ENCODE measurements at regions not wholly inside any gene's neighbourhood (a gene's known extent, or its start where the extent isn't known, plus 50 kb on each side); places are given as distances from the start of the nearest gene placed in this dataset.

GRCh38 chr5:67694810-67695191 lies 498.2 kb upstream of the CD180 start:
- no CpG with 5 or more reads among the region's 3 CpGs for WGBS (ENCODE audit: extremely low coverage, insufficient read length, low lambda C conversion rate)

More at GRCh38 chr5:67694810-67695191, 498.2 kb upstream of the CD180 start:
- no peak overlapping the region for H3T11ph ChIP-seq (ENCODE audit: low read length)
- no peak for TF ChIP-seq CTCF (conservative IDR thresholded peaks at IDR 0.05)
- no peaks in the 10 kb centered on the region for H3K4me1 ChIP-seq (ENCODE audit: insufficient read depth, low read length)
- no peak overlapping the region for H2BK120ac ChIP-seq (ENCODE audit: low read depth, low read length, poor library complexity, severe bottlenecking)
- H3K4ac ChIP-seq (ENCODE audit: low read depth, low read length) = no peak overlapping the region
- no peak overlapping the region for H3K56ac ChIP-seq (ENCODE audit: insufficient read length, low read depth, low read length)
- H4K5ac ChIP-seq (ENCODE audit: insufficient read length, low read depth, low read length) = no peak overlapping the region
- H3K79me1 ChIP-seq (ENCODE audit: insufficient read depth, low read depth, low read length, poor library complexity, severe bottlenecking) = no peaks in the 10 kb centered on the region
- H2BK5ac ChIP-seq (ENCODE audit: insufficient read length, low read length) = no peak overlapping the region
- H2AFZ ChIP-seq (ENCODE audit: low read length) = no peak overlapping the region
- Mint-ChIP-seq H3K4me1 (no peaks in the 10 kb centered on the region), H3K9me3 (no peaks in the 10 kb centered on the region; a peak in 1 of 5 replicates), H3K27me3 (ENCODE audit: low read depth) (no peaks in the 10 kb centered on the region; the same call in 1 of the 2 replicates), H3K27ac (no peak overlapping the region), H3K4me3 (no peak overlapping the region), H3K36me3 (ENCODE audit: insufficient read depth in 1 of 3, low read depth in 3 of 3) (peaks cover 0 to 21% (median 16%) of the 10 kb centered on the region in 3 experiments; a peak in 4 of 7 replicates)
- H4K8ac ChIP-seq (replicated peaks; ENCODE audit: insufficient read length, low read depth, low read length) = no peak overlapping the region
- H4K91ac ChIP-seq (ENCODE audit: insufficient read length, low read depth, low read length) = no peak overlapping the region
- no peak overlapping the region for H2AK5ac ChIP-seq (ENCODE audit: insufficient read length, low read length)
- H3K14ac ChIP-seq (ENCODE audit: insufficient read depth, low read length) = no peak overlapping the region
- no peak overlapping the region for H3K18ac ChIP-seq (ENCODE audit: insufficient read length, low read depth, low read length)
- H3K4me2 ChIP-seq (ENCODE audit: insufficient read depth, insufficient read length, low read length) = no peak overlapping the region
- no peak overlapping the region for H2BK15ac ChIP-seq (ENCODE audit: low read depth, low read length)
- no peaks in the 10 kb centered on the region for H3K27me3 ChIP-seq (ENCODE audit: insufficient read depth, low read length)
- H3K23ac ChIP-seq (ENCODE audit: insufficient read length, low read depth, low read length) = no peak overlapping the region
- H3K9ac ChIP-seq (ENCODE audit: extremely low read depth, insufficient read length, low read length) = no peak overlapping the region
- no peaks in the 10 kb centered on the region for H3K79me2 ChIP-seq (ENCODE audit: insufficient read depth, low read length)
- no peaks in the 10 kb centered on the region for H3K9me3 ChIP-seq (ENCODE audit: control insufficient read depth, low read depth, low read length)
- H2BK20ac ChIP-seq (ENCODE audit: low read depth, low read length, poor library complexity, severe bottlenecking) = no peak overlapping the region
- DNase-seq = no peak
- H4K20me1 ChIP-seq (ENCODE audit: control insufficient read depth, insufficient read depth, insufficient read length) = no peaks in the 10 kb centered on the region
- H3K23me2 ChIP-seq (ENCODE audit: insufficient read length, low read depth, low read length, poor library complexity, severe bottlenecking) = no peaks in the 10 kb centered on the region
- H2BK12ac ChIP-seq (ENCODE audit: insufficient read length, low read depth, low read length) = no peak overlapping the region
- no peak overlapping the region for H3K27ac ChIP-seq (ENCODE audit: insufficient read length, low read depth, low read length)
